Embryonic facial prominence (tissue), 1 donor: ENCODE measurements at regions not wholly inside any gene's neighbourhood (a gene's known extent, or its start where the extent isn't known, plus 50 kb on each side); places are given as distances from the start of the nearest gene placed in this dataset.
"Not testable (repeated sequence)": the region's sequence is repeated elsewhere in the genome, so short reads cannot be mapped to it uniquely, and the experiment has no call there.

Experiments used
- DNase-seq: peaks from one replicate; pipeline ENCODE4 v3.0.0-alpha.2; 2016; ENCODE audit errors: extremely low spot score

- no peak for DNase-seq
These were observed 105.6 kb upstream of the ZBTB20 start for GRCh38 chr3:115252679-115253078.

DNA sequence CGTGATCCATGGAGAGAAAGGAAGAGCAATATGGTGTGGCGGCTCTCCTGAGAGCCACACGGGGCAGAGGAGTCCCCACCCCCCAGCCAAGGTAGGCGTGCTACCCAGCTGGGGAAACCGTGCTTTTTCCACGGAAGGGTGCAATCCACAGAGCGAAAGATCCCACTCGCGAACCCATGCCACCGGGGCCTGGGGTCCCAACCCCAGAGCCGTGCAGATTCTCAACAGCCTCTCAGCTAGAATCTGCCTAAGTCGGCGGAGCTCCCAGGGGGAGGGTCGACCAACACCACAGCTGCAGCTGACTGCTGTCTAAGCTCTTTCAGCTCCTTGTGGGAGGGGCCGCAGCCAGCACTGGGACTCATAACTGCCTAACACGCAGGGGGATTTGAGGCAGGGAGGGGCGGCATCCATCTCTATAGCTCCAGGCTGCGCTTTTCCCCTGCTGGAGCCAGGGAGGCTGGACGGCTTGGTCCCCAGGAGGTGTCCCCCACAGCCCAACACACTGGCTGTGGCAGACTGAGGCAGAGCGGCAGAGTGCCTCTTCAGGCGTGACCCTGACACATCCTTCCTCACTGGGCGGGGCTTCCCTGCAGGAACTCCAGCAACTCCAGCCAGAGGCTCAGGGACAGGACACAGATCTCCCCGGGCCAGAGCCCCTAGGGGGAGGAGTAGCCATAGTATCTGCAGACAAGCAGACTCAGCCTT is 107.6 kb upstream of the ZBTB20 start:
- no peak for DNase-seq

- DNase-seq: no peak
These were observed 108.1 kb upstream of the ZBTB20 start for GRCh38 chr3:115255197-115255585.

DNA sequence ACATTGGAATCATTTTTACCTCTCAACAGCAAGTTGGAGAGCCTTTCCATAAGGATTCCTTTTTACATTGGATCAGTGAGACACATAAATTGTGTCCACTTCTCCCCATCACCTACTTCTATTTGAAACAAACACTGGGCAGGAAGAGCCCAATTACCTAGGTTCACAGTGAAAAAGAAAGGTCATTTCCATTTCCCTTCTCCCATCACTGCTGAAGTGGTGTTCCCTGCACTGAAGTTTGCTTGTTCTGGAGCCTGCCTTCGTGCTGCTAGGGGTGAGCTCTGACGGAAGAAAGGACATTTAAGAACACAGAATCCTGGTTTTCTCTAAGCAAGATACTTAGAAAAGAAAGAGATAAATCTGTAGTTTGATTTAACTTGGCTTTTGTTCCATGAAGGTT is 123.8 kb upstream of the ZBTB20 start:
- no peak for DNase-seq

DNA sequence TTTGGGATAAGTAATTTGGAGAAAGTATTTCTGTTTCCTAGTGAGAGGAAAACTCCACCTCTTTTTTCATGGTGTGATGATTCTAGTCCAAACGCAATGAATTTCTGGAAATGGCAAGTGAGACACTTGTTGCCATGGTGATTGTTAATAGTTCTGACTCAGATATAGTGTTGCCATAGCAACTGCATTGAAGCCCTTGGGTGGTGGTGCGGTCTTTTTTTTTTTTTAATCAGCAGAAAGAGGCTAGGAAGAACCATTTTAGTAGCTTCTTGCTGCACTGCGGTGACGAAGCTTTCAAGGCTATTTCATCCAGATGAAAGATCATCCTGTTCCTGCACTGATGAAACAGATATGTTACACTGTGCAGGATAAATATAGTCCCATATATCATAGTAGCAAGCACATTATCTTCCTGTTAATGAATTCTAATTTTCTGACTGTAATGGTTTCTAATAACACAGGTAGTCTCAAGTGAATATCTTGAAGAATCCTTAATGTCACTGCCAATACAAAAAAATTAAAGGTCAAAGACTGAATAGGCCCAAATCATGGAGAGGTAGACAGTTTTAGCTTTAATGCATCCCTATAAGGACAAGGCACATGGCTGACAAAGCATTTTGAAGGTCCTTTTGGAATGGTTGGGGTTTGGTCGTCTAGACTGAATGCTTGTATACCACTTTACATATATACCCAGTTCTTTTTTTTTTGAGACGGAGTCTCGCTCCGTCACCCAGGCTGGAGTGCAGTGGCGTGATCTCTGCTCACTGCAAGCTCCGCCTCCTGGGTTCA is 125.1 kb upstream of the ZBTB20 start:
- peak; percentile 12 for DNase-seq

DNA sequence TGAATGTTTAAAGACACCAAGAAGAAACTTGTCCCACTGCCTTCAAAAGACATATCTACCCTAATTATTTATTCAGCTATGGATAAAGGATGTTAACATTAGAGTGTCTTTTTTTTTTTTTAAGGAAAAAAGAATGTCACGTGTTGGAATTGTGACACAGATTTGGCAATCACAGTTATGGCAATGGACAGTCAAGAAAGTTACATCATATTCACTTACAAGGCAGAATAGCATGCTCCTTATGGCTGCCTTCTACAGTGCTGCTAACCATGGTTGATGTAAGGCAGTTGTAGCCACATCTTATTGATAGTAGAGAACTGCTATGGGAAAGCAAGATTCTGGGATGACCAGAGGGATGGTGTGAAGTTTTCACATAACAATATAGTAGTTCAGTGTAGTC is 128.8 kb upstream of the ZBTB20 start:
- DNase-seq: no peak

- no peak for DNase-seq
These were observed 132.9 kb upstream of the ZBTB20 start for GRCh38 chr3:115279939-115280338.

DNA sequence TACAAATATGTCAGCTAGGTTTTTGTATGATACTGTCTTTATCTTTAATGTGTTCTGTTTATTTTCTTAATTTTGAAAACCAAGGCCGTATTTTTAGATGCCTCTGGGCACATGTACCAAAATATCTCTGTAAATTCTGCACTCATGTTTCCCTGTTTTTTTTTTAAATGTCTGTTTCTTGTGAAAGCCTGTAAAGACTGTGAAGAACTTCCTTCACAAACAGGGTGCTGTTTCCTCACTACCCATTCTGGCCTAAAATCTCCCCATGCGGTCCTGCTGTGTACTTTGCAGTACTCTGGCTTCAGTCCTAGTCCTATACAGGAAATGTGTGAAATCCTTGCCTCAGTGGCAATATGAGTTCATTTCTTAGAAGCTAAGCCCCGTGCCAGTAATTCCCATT is 133.4 kb upstream of the ZBTB20 start:
- no peak for DNase-seq

- no peak for DNase-seq
These were observed 134.9 kb upstream of the ZBTB20 start for GRCh38 chr3:115281697-115282675.

DNA sequence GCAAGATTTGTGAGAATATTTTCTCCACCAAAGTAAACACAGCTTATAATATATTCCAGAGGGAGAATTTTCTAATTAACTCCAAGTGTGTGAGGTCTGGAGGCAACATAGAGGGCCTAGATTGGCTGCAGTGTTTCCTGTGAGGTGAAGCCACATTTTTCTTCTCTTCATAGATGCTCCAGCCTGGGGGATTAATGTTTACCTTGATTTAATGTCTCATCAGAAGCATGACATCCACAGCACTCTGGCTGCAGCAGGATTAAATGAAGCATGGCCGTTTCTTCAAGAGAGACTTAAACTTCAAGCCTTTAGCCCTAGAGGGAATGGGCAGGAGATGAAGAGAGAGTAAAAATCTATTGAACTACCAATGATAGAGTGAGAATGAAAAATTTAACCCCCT is 137.9 kb upstream of the ZBTB20 start:
- DNase-seq: no peak

GRCh38 chr3:115286529-115287197 is 139.6 kb upstream of the ZBTB20 start:
- no peak for DNase-seq

- DNase-seq: no peak
These were observed 140.1 kb upstream of the ZBTB20 start for GRCh38 chr3:115287198-115287597.

DNA sequence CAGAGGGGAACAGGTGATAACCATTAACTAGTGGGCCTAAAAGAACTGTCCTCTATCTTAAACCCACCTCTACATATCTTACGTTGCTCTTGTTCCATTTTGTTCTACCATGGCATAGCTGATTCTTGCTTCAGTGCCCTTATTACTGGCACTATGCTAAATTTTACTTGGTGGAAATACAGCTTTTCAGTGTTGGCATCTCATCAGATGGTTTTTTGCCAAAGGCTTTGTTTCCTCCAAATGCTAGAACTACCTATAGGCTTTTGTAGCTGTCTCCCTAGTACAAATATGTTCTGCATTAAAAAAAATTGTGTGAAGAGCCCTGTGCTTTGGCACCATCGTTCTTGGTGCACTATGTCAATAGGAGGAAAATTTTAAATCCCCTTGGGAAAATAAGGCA is 145.0 kb upstream of the ZBTB20 start:
- DNase-seq: no peak

DNA sequence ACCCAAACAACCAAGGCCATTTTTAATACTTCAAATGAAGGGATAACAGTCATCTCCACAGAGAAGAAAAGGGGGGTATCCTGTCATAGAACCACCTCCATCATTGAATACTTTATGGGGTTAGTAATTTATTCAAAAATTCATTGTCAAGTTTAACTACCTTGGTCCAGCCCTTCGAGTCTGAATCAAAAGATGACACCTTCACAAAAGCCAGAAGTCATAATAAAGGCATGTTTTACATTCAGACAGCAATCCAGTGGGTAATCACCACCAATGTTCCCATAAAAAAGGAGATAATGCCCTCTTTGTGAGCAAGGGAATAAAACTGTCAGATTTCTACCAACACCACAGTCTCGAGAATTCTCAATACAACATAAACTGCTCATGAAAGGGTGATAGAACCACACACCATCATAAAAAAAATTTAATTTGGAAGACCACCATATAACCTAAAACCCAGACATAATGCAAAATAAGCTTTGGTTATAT is 145.6 kb upstream of the ZBTB20 start:
- no peak for DNase-seq

DNA sequence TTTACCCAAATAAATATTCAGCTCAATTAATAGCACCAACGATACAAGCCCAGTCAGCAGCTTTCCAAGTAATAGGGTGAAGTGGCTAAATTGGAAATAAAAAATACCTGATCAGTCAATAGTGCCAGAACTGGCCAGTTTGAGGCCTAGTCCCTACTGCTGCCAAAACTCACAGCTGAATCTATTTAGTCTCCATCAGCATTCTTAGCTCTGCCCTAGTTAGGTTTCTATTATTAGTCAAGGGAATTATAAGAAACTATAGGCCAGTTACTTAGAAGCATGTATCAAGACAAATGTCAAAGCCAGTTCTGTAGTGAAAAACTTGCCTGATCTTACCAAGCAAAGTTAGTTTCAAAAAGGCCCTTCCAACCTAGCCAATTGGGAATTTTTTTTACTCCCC is 146.2 kb upstream of the ZBTB20 start:
- DNase-seq: no peak

DNA sequence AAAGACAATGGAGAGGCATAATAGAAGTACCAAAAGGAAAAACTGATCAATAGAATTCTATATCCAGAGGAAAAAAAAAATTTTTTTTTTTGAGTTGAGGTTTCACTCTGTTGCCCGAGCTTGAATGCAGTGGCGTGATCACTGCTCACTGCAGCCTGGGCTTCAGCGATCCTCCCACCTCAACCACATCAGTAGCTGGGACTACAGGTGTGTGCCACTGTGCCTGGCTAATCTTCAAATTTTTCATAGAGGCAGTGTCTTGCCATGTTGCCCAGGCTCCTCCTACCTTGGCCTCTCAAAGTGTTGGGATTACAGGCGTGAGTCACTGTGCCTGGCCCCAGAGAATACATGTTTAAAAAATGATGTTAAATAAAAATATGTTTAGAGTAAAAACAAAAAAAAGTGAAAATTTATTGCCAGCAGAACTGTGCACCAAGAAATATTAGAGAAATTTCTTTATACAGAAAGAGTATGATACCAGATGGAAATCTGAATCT is 154.3 kb upstream of the ZBTB20 start:
- DNase-seq: no peak

GRCh38 chr3:115317953-115318352 is 170.9 kb upstream of the ZBTB20 start:
- not testable (repeated sequence) for DNase-seq

- DNase-seq: no peak
These were observed 174.3 kb upstream of the ZBTB20 start for GRCh38 chr3:115321400-115321805.

GRCh38 chr3:115322901-115323300 is 175.8 kb upstream of the ZBTB20 start:
- no peak for DNase-seq

DNA sequence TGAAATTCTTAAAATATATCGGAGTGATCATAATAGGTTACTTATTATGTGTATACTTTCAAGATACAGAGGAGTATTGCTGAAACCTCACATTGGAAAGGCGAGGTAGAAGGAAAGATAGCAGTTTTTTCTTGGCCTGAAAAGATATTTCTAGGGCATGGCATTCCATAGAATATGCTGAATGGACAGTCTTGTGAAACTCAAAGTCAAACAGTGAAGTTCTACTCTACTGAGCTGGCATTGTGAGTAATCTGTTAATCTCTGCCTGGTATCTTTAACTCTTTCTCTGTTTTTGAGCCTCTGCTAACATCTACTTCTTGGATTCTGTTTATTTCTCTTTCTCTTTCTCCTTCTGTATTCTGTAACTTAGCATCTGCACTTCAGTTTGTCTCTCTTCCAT is 176.3 kb upstream of the ZBTB20 start:
- DNase-seq: no peak

- DNase-seq: no peak
These were observed 177.0 kb upstream of the ZBTB20 start for GRCh38 chr3:115324056-115324455.
